Fibroblast of mammary gland (primary cell): ENCODE measurements at regions not wholly inside any gene's neighbourhood (a gene's known extent, or its start where the extent isn't known, plus 50 kb on each side); places are given as distances from the start of the nearest gene placed in this dataset.
"Not testable (repeated sequence)": the region's sequence is repeated elsewhere in the genome, so short reads cannot be mapped to it uniquely, and the experiment has no call there.

Experiments used
- DNase-seq: peaks from one replicate; pipeline ENCODE4 v3.0.0-alpha.2; 2010; ENCODE audit warnings: low read depth
- H3K4me3 ChIP-seq: 2 replicates; pipeline ENCODE4 v1.5.1; 2011; ENCODE audit warnings: low read depth, mild to moderate bottlenecking, low read length, moderate library complexity; ENCODE audit not compliant: control insufficient read depth
- TF ChIP-seq, protein P1 (sequence below): conservative IDR thresholded peaks from 2 replicates; pipeline ENCODE4 v1.5.1; 2011; ENCODE audit warnings: low read depth, low read length, inconsistent platforms; ENCODE audit not compliant: control insufficient read depth, insufficient read depth

DNA sequence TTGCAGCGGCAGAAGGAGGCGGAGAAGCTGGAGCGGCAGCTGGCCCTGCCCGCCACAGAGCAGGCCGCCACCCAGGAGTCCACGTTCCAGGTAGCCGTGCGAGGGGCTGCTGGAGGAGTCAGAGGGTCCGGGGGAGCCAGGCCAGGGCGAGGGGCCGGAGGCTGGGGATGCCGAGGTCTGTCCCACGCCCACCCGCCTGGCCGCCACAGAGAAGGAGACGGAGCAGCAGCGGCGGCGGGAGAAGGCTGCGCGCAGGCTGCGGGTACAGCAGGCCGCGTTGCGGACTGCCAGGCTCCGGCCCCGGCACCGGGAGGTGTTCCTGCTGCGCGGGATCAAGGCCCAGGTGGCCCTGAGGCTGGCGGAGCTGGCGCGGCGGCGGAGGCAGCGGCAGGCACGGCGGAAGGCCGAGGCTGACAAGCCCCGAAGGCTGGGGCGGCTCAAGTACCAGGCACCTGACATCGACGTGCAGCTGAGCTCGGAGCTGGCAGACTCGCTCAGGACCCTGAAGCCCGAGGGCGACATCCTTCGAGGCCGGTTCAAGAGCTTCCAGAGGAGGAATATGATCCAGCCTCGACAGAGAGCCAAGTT lies 625.0 kb downstream of the MCTP2 start:
- TF ChIP-seq, protein P1, sequence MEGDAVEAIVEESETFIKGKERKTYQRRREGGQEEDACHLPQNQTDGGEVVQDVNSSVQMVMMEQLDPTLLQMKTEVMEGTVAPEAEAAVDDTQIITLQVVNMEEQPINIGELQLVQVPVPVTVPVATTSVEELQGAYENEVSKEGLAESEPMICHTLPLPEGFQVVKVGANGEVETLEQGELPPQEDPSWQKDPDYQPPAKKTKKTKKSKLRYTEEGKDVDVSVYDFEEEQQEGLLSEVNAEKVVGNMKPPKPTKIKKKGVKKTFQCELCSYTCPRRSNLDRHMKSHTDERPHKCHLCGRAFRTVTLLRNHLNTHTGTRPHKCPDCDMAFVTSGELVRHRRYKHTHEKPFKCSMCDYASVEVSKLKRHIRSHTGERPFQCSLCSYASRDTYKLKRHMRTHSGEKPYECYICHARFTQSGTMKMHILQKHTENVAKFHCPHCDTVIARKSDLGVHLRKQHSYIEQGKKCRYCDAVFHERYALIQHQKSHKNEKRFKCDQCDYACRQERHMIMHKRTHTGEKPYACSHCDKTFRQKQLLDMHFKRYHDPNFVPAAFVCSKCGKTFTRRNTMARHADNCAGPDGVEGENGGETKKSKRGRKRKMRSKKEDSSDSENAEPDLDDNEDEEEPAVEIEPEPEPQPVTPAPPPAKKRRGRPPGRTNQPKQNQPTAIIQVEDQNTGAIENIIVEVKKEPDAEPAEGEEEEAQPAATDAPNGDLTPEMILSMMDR, result no peak
- DNase-seq, result no peak
- H3K4me3 ChIP-seq, result no peak overlapping the region

DNA sequence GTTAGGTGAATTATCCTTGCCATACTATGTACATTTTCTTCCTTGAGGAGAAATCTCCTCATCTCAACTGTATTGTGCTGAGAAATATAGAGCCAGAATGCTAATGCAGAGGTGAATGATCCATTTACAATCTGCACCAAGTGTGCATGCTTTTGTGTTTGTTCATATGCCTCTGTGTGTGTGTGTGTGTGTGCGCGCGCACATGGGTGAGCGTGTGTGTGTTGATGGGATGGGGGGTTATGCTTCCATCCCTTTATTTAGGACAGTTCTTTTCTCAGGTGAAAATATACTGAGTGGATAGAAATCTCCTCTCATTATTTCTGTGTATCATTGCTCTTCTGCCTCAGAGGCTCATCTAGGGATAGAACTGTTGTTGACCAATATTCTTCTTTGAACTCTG lies 626.1 kb downstream of the MCTP2 start:
- no peak for DNase-seq
- H3K4me3 ChIP-seq, result no peak overlapping the region
- TF ChIP-seq, protein P1, result no peak

DNA sequence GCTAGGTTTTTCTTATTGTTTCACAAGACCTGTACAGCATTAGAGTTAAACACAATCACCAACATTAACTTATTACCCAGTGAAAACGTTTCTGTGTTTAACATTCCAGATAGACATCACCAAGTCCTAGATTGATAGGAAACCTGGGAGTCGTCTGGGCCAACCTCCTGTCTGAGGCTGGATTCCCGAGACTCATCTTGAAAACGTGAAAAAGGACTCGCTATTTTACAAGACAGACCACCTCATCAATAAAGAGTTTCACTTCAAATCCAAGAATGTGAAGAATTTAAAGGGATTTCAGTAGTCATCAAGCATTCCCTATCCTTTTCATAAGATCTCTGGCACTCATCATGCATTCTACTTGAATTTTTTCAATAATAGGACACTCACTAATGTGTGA lies 626.6 kb downstream of the MCTP2 start:
- no peak overlapping the region for H3K4me3 ChIP-seq
- no peak for DNase-seq
- TF ChIP-seq, protein P1, result no peak

DNA sequence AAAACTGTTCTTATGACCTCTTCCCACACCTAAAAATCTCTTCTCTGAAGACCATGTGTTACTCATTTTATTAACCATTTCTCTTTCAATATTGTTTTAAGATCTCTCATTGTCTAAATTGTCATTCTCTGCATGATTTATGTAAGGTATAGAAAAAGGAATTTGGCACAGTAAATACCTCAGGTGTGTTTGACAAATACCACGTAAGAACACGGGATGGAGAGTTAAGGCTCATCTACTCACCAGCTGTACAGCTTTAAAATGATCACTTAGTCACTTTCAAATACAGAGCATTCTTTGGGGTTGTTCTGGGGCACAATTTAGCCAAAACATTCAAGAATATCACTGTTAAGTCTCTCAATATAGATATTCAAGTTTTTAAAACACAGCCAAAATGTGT lies 627.1 kb downstream of the MCTP2 start:
- TF ChIP-seq, protein P1, result no peak
- no peak overlapping the region for H3K4me3 ChIP-seq
- DNase-seq, result no peak

DNA sequence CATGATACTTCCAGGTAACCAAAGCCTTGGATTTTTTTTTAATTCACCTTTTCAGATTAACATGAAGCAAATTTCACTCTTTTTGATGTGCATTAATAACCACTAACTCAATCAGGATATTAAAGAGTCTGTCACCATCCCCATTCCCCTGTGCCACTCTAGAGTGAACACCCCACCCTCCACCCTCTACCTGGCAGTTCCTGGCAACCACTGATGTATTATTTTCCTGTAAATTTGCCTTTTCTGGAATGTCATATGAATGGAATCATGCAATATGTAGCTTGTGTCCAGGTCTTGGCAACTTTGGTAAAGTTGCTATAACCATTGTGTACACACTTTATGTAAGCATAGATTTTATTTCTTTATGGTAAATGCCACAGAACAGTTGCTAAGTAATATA lies 627.6 kb downstream of the MCTP2 start:
- DNase-seq, result no peak
- TF ChIP-seq, protein P1, result no peak
- H3K4me3 ChIP-seq, result no peak overlapping the region

DNA sequence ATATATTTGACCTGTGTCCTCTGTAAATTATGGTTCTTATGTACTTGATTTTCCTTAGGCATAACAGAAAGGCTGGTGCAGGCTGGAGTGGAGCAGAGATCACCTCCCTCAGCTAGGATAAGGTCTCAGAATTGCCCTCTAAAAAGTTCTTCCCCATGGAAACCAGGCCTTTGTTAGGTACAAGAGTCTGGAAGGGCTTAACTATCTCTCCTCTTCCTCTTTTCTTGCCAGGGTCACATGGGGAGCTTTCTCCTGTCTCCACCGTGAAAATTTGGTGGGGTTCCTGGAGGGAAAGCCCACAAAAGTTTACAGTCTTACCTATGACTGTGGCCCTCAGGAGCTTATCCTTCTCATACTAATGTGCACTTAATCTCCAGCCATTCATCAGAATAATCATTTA lies 633.2 kb downstream of the MCTP2 start:
- TF ChIP-seq, protein P1, result no peak
- DNase-seq, result no peak

DNA sequence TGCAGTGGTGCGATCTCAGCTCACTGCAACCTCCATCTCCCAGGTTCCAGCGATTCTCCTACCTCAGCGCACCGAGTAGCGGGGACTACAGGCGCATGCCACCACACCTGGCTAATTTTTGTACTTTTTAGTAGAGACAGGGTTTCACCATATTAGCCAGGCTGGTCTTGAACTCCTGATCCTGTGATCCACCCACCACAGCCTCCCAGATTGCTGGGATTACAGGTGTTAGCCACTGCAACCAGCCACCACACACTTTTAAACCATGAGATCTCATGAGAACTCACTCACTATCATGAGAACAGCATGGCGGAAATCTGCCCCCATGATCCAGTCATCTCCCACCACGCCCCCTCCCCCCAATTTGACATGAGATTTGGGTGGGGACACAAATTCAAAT lies 636.9 kb downstream of the MCTP2 start:
- not testable (repeated sequence) for DNase-seq, H3K4me3 ChIP-seq

More for the DNA sequence above, 633.2 kb downstream of the MCTP2 start:
- no peak overlapping the region for H3K4me3 ChIP-seq
